HEK293 (cell line): ENCODE measurements at regions not wholly inside any gene's neighbourhood (a gene's known extent, or its start where the extent isn't known, plus 50 kb on each side); places are given as distances from the start of the nearest gene placed in this dataset.

Experiments used
- GFI1B ChIP-seq: fragments of 450-650 bp; formaldehyde crosslinking; IDR thresholded peaks from 2 replicates; pipeline ENCODE4 v1.5.1; 2016; ENCODE audit warnings: missing biosample characterization, missing genetic modification characterization
- HOXC10 ChIP-seq: sonication (generic); formaldehyde crosslinking; IDR thresholded peaks from 2 replicates; pipeline ENCODE4 v1.8.1; 2023; ENCODE audit warnings: mild to moderate bottlenecking, missing genetic modification reagents
- KLF8 ChIP-seq: fragments of 450-650 bp; formaldehyde crosslinking; IDR thresholded peaks from 2 replicates; pipeline ENCODE4 v1.5.1; 2016; ENCODE audit warnings: missing biosample characterization, missing genetic modification characterization
- MEIS1 ChIP-seq: sonication (generic); formaldehyde crosslinking; IDR thresholded peaks from 2 replicates; pipeline ENCODE4 v1.8.1; 2022; ENCODE audit warnings: missing genetic modification reagents, mild to moderate bottlenecking, borderline replicate concordance
- PATZ1 ChIP-seq: fragments of 450-650 bp; formaldehyde crosslinking; IDR thresholded peaks from 2 replicates; pipeline ENCODE4 v1.5.1; 2016; ENCODE audit warnings: missing biosample characterization, missing genetic modification characterization
- PRDM1 ChIP-seq: fragments of 450-650 bp; formaldehyde crosslinking; IDR thresholded peaks from 2 replicates; pipeline ENCODE4; 2016; ENCODE audit warnings: missing biosample characterization, missing genetic modification characterization
- SCRT1 ChIP-seq: fragments of 450-650 bp; formaldehyde crosslinking; IDR thresholded peaks from 2 replicates; pipeline ENCODE4 v1.5.1; 2016; ENCODE audit warnings: missing biosample characterization, missing genetic modification characterization, borderline replicate concordance
- SETDB1 ChIP-seq: IDR thresholded peaks from one replicate; pipeline ENCODE4 v1.6.1; 2017; ENCODE audit warnings: mild to moderate bottlenecking, low read length, moderate library complexity, mixed read lengths; ENCODE audit not compliant: insufficient read length
- SP3 ChIP-seq: fragments of 450-650 bp; formaldehyde crosslinking; IDR thresholded peaks from 2 replicates; pipeline ENCODE4 v1.5.1; 2016; ENCODE audit warnings: missing biosample characterization, missing genetic modification characterization
- TSHZ1 ChIP-seq: fragments of 450-650 bp; formaldehyde crosslinking; IDR thresholded peaks from 2 replicates; pipeline ENCODE4 v1.5.1; 2016; ENCODE audit warnings: missing biosample characterization, missing genetic modification characterization, borderline replicate concordance
- ZBTB1 ChIP-seq: fragments of 450-650 bp; formaldehyde crosslinking; IDR thresholded peaks from 2 replicates; pipeline ENCODE4 v1.5.1; 2016; ENCODE audit warnings: missing biosample characterization, missing genetic modification characterization
- ZBTB7A ChIP-seq: fragments of 450-650 bp; formaldehyde crosslinking; IDR thresholded peaks from 2 replicates; pipeline ENCODE4 v1.5.1; 2016; ENCODE audit warnings: low read depth, missing biosample characterization, missing genetic modification characterization
- ZFP41 ChIP-seq: fragments of 450-650 bp; formaldehyde crosslinking; IDR thresholded peaks from 2 replicates; pipeline ENCODE4 v1.5.1; 2016; ENCODE audit warnings: missing biosample characterization, missing genetic modification characterization, borderline replicate concordance
- ZNF155 ChIP-seq: fragments of 450-650 bp; formaldehyde crosslinking; IDR thresholded peaks from 2 replicates; pipeline ENCODE4 v1.5.1; 2016; ENCODE audit warnings: missing biosample characterization, missing genetic modification characterization
- ZNF16 ChIP-seq: fragments of 450-650 bp; formaldehyde crosslinking; IDR thresholded peaks from 2 replicates; pipeline ENCODE4 v1.5.1; 2016; ENCODE audit warnings: low read depth, missing biosample characterization, missing genetic modification characterization
- ZNF169 ChIP-seq: fragments of 450-650 bp; formaldehyde crosslinking; IDR thresholded peaks from 2 replicates; pipeline ENCODE4 v1.5.1; 2016; ENCODE audit warnings: missing biosample characterization, missing genetic modification characterization
- ZNF184 ChIP-seq: fragments of 450-650 bp; IDR thresholded peaks from 2 replicates; pipeline ENCODE4 v1.5.1; 2018; ENCODE audit warnings: missing biosample characterization, mild to moderate bottlenecking, missing genetic modification characterization
- ZNF223 ChIP-seq: fragments of 450-650 bp; formaldehyde crosslinking; IDR thresholded peaks from 2 replicates; pipeline ENCODE4 v1.5.1; 2016; ENCODE audit warnings: missing biosample characterization, missing genetic modification characterization
- ZNF248 ChIP-seq: fragments of 450-650 bp; formaldehyde crosslinking; IDR thresholded peaks from 2 replicates; pipeline ENCODE4 v1.5.1; 2017; ENCODE audit warnings: missing biosample characterization, missing genetic modification characterization
- ZNF302 ChIP-seq: fragments of 450-650 bp; formaldehyde crosslinking; IDR thresholded peaks from 2 replicates; pipeline ENCODE4 v1.5.1; 2016; ENCODE audit warnings: missing biosample characterization, missing genetic modification characterization, low read depth
- ZNF335 ChIP-seq: fragments of 450-650 bp; formaldehyde crosslinking; conservative IDR thresholded peaks from 2 replicates; pipeline ENCODE4 v1.5.1; 2016; ENCODE audit warnings: missing biosample characterization, missing genetic modification characterization
- ZNF354C ChIP-seq: fragments of 450-650 bp; formaldehyde crosslinking; IDR thresholded peaks from 2 replicates; pipeline ENCODE4 v1.5.1; 2016; ENCODE audit warnings: missing biosample characterization, missing genetic modification characterization, low read depth, borderline replicate concordance
- ZNF433 ChIP-seq: fragments of 450-650 bp; formaldehyde crosslinking; IDR thresholded peaks from 2 replicates; pipeline ENCODE4 v1.5.1; 2016; ENCODE audit warnings: missing biosample characterization, missing genetic modification characterization, low read depth
- ZNF449 ChIP-seq: fragments of 450-650 bp; formaldehyde crosslinking; IDR thresholded peaks from 2 replicates; pipeline ENCODE4 v1.5.1; 2017; ENCODE audit warnings: missing biosample characterization, mild to moderate bottlenecking, missing genetic modification characterization, moderate library complexity
- ZNF548 ChIP-seq: fragments of 450-650 bp; formaldehyde crosslinking; IDR thresholded peaks from 2 replicates; pipeline ENCODE4 v1.5.1; 2016; ENCODE audit warnings: missing biosample characterization, missing genetic modification characterization
- ZNF610 ChIP-seq: fragments of 450-650 bp; formaldehyde crosslinking; IDR thresholded peaks from 2 replicates; pipeline ENCODE4 v1.5.1; 2016; ENCODE audit warnings: missing biosample characterization, missing genetic modification characterization, borderline replicate concordance
- ZNF624 ChIP-seq: fragments of 450-650 bp; formaldehyde crosslinking; IDR thresholded peaks from 2 replicates; pipeline ENCODE4 v1.5.1; 2017; ENCODE audit warnings: missing biosample characterization, missing genetic modification characterization
- ZNF654 ChIP-seq: fragments of 450-650 bp; formaldehyde crosslinking; IDR thresholded peaks from 2 replicates; pipeline ENCODE4 v1.5.1; 2016; ENCODE audit warnings: low read depth, missing biosample characterization, missing genetic modification characterization
- ZNF785 ChIP-seq: fragments of 450-650 bp; formaldehyde crosslinking; IDR thresholded peaks from 2 replicates; pipeline ENCODE4 v1.5.1; 2016; ENCODE audit warnings: missing biosample characterization, missing genetic modification characterization
- ZNF843 ChIP-seq: fragments of 450-650 bp; formaldehyde crosslinking; IDR thresholded peaks from 2 replicates; pipeline ENCODE4 v1.5.1; 2016; ENCODE audit warnings: missing biosample characterization, missing genetic modification characterization
- ZSCAN18 ChIP-seq: fragments of 450-650 bp; formaldehyde crosslinking; IDR thresholded peaks from 2 replicates; pipeline ENCODE4 v1.5.1; 2016; ENCODE audit warnings: missing biosample characterization, missing genetic modification characterization
- ZSCAN5A ChIP-seq: fragments of 450-650 bp; formaldehyde crosslinking; IDR thresholded peaks from 2 replicates; pipeline ENCODE4 v1.5.1; 2016; ENCODE audit warnings: missing biosample characterization, missing genetic modification characterization

GRCh38 chr6:28807682-28808280, 116.0 kb downstream of the TRIM27 start (continued):
- TF ChIP-seq PATZ1 (tag by site-specific recombination) (no peak), ZNF335 (tag by site-specific recombination) (0 out of 2 replicates have a peak, but pooled peaks have one; percentile 33), TSHZ1 (no peak), ZNF155 (no peak), SCRT1 (tag by site-specific recombination) (no peak), SP3 (tag by site-specific recombination) (0 out of 2 replicates have a peak, but pooled peaks have one; percentile 15), ZNF302 (tag by site-specific recombination) (no peak), GFI1B (tag by site-specific recombination) (0 out of 2 replicates have a peak, but pooled peaks have one; percentile 10), ZNF654 (tag by site-specific recombination) (no peak), ZNF354C (tag by site-specific recombination) (no peak), ZNF785 (tag by site-specific recombination) (no peak), ZNF610 (no peak), ZNF433 (no peak), ZNF248 (no peak), HOXC10 (CRISPR knock-in tag) (no peak), ZFP41 (no peak), ZSCAN18 (0 out of 2 replicates have a peak, but pooled peaks have one; percentile 34), ZNF843 (tag by site-specific recombination) (no peak), PRDM1 (tag by site-specific recombination) (no peak; the same call in 1 of the 2 replicates), ZNF548 (tag by site-specific recombination) (no peak), SETDB1 (no peak), KLF8 (peak; percentile 57; the same call in 1 of the 2 replicates), ZBTB7A (no peak), ZNF16 (no peak), MEIS1 (no peak), ZNF169 (tag by site-specific recombination) (no peak), ZSCAN5A (tag by site-specific recombination) (no peak), ZNF223 (no peak), ZNF624 (tag by site-specific recombination) (no peak), ZBTB1 (tag by site-specific recombination) (no peak), ZNF184 (tag by site-specific recombination) (peak; percentile 40; the same call in 1 of the 2 replicates), ZNF449 (tag by site-specific recombination) (0 out of 2 replicates have a peak, but pooled peaks have one; percentile 43)
